ENCODE measurements at regions not wholly inside any gene's neighbourhood (a gene's known extent, or its start where the extent isn't known, plus 50 kb on each side); places are given as distances from the start of the nearest gene placed in this dataset.

DNA sequence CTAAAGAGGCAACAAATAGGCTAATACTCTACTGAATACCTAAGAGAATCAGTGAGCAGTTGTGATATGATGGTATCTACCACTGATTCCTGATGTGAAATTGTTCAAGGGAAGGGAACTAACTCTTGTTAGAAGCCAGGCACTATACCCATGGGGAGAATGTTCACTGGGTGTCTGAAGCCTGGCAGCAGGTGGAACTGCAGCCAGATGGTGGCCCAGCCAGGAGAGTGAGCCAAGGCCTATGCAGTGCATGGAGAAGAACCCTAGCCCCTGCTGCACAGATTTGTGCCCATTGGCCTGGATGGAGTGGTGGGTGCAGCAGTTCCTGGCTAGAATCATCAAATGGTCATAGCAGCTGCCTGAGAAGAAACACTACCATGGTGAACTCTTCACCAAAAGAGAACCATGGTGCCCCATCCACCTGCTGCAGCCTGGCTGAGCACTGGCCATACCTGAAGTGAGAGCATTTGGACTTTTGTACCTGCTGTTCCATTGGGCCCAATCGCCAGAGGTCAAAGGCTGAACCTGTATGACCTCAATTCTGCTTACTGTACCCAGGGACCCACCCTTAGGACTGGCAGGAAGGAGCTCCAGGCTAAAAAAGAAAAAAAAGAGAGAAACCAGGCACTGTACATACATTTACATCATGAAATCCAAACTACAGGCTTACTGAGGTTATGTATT is 118.8 kb upstream of the IVNS1ABP start:
- no peaks in the 10 kb centered on the region for H3K79me2 ChIP-seq (ENCODE audit: insufficient read depth)
- peaks cover 0 to 4% of the 10 kb centered on the region in 2 experiments; a peak in 2 of 4 replicates for H3K4me1 ChIP-seq (ENCODE audit: control insufficient read depth in 1 of 2, insufficient read depth in 2 of 2, low read depth in 1 of 2, low read length in 1 of 2)
- no peaks in the 10 kb centered on the region for H3K9me2 ChIP-seq
- no peak overlapping the region for H3K9ac ChIP-seq
- no peak overlapping the region for H3K4me3 ChIP-seq (ENCODE audit: low read depth in 2 of 2, low read length in 1 of 2)
- ChIA-PET POLR2A (no interaction called here), CTCF (no interaction called here)
- no peaks in the 10 kb centered on the region for H3F3A ChIP-seq (replicated peaks; ENCODE audit: insufficient read depth)
- WGBS (ENCODE audit: low lambda C conversion rate): 8% methylated on average over 1 of the region's 1 CpG
- no peak overlapping the region for H3K4me2 ChIP-seq
- H2AFZ ChIP-seq (ENCODE audit: low read depth): no peak overlapping the region
- H4K20me1 ChIP-seq (ENCODE audit: insufficient read depth): no peaks in the 10 kb centered on the region
- DNase-seq: no peak
- TF ChIP-seq TEAD4 (IDR thresholded peaks at IDR 0.05; ENCODE audit: borderline replicate concordance, insufficient read depth): no peak
- TF ChIP-seq JUND (IDR thresholded peaks at IDR 0.05): no peak
- no peak for TF ChIP-seq FOXJ3 (CRISPR knock-in tag; IDR thresholded peaks at IDR 0.05)
- no peak for TF ChIP-seq NRF1 (IDR thresholded peaks at IDR 0.05; ENCODE audit: low read depth, low read length)
- TF ChIP-seq, protein P1, sequence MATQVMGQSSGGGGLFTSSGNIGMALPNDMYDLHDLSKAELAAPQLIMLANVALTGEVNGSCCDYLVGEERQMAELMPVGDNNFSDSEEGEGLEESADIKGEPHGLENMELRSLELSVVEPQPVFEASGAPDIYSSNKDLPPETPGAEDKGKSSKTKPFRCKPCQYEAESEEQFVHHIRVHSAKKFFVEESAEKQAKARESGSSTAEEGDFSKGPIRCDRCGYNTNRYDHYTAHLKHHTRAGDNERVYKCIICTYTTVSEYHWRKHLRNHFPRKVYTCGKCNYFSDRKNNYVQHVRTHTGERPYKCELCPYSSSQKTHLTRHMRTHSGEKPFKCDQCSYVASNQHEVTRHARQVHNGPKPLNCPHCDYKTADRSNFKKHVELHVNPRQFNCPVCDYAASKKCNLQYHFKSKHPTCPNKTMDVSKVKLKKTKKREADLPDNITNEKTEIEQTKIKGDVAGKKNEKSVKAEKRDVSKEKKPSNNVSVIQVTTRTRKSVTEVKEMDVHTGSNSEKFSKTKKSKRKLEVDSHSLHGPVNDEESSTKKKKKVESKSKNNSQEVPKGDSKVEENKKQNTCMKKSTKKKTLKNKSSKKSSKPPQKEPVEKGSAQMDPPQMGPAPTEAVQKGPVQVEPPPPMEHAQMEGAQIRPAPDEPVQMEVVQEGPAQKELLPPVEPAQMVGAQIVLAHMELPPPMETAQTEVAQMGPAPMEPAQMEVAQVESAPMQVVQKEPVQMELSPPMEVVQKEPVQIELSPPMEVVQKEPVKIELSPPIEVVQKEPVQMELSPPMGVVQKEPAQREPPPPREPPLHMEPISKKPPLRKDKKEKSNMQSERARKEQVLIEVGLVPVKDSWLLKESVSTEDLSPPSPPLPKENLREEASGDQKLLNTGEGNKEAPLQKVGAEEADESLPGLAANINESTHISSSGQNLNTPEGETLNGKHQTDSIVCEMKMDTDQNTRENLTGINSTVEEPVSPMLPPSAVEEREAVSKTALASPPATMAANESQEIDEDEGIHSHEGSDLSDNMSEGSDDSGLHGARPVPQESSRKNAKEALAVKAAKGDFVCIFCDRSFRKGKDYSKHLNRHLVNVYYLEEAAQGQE (IDR thresholded peaks at IDR 0.05; ENCODE audit: low read depth, low read length): no peak
- TF ChIP-seq, protein P2, sequence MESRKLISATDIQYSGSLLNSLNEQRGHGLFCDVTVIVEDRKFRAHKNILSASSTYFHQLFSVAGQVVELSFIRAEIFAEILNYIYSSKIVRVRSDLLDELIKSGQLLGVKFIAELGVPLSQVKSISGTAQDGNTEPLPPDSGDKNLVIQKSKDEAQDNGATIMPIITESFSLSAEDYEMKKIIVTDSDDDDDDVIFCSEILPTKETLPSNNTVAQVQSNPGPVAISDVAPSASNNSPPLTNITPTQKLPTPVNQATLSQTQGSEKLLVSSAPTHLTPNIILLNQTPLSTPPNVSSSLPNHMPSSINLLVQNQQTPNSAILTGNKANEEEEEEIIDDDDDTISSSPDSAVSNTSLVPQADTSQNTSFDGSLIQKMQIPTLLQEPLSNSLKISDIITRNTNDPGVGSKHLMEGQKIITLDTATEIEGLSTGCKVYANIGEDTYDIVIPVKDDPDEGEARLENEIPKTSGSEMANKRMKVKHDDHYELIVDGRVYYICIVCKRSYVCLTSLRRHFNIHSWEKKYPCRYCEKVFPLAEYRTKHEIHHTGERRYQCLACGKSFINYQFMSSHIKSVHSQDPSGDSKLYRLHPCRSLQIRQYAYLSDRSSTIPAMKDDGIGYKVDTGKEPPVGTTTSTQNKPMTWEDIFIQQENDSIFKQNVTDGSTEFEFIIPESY (IDR thresholded peaks at IDR 0.05; ENCODE audit: borderline replicate concordance, low read depth): no peak
- no peak for TF ChIP-seq FOXM1 (IDR thresholded peaks at IDR 0.05; ENCODE audit: low read depth)
- TF ChIP-seq, protein P3, sequence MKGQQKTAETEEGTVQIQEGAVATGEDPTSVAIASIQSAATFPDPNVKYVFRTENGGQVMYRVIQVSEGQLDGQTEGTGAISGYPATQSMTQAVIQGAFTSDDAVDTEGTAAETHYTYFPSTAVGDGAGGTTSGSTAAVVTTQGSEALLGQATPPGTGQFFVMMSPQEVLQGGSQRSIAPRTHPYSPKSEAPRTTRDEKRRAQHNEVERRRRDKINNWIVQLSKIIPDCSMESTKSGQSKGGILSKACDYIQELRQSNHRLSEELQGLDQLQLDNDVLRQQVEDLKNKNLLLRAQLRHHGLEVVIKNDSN (IDR thresholded peaks at IDR 0.05; ENCODE audit: borderline replicate concordance, low read depth): no peak
- TF ChIP-seq RFX5 (IDR thresholded peaks at IDR 0.05; ENCODE audit: low read length): no peak
- TF ChIP-seq, protein P4, sequence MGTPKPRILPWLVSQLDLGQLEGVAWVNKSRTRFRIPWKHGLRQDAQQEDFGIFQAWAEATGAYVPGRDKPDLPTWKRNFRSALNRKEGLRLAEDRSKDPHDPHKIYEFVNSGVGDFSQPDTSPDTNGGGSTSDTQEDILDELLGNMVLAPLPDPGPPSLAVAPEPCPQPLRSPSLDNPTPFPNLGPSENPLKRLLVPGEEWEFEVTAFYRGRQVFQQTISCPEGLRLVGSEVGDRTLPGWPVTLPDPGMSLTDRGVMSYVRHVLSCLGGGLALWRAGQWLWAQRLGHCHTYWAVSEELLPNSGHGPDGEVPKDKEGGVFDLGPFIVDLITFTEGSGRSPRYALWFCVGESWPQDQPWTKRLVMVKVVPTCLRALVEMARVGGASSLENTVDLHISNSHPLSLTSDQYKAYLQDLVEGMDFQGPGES (IDR thresholded peaks at IDR 0.05; ENCODE audit: low read depth, low read length): no peak
- no peaks in the 10 kb centered on the region for H3K36me3 ChIP-seq (replicated peaks in 1 of 2; ENCODE audit: control insufficient read depth in 1 of 2, insufficient read depth in 2 of 2, low read length in 1 of 2)
- H3K9me3 ChIP-seq: no peaks in the 10 kb centered on the region
- H3K27me3 ChIP-seq (ENCODE audit: insufficient read depth): no peaks in the 10 kb centered on the region
- H3K27ac ChIP-seq (ENCODE audit: low read depth in 2 of 2, low read length in 1 of 2): no peak overlapping the region; a peak in 1 of 4 replicates
